Epithelial cell of esophagus (primary cell): ENCODE measurements at regions not wholly inside any gene's neighbourhood (a gene's known extent, or its start where the extent isn't known, plus 50 kb on each side); places are given as distances from the start of the nearest gene placed in this dataset.

ENCODE experiments used
- DNase-seq: peaks from one replicate; pipeline ENCODE4 v3.0.0; 2010; ENCODE audit warnings: low read depth
- H3K4me3 ChIP-seq: 2 replicates; pipeline ENCODE4 v1.5.1; 2011; ENCODE audit warnings: mild to moderate bottlenecking, low read length, control low read depth
- TF ChIP-seq, protein P1 (sequence below): IDR thresholded peaks from 2 replicates; pipeline ENCODE4 v1.5.1; 2011; ENCODE audit warnings: low read depth, mild to moderate bottlenecking, low read length, control low read depth, inconsistent platforms; ENCODE audit not compliant: insufficient read depth; ENCODE audit errors: missing control alignments

DNA sequence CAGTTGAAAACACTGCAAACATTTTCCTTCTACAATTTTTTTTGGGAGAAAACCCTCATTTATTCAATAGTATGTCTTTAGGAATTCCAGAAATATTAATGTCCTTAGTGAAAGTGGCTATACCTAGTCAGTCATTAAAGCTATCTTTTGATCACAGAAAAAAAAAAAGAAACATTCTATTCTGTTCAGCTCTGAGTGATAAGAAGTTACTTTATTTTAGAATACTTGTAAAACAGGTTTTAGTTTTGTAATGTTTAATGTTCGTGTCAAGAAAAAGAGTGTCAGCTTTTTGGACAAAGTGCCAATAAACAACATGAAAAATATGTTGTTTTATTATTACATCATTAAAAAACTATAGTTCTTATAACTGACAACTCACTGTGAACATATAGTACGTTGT lies 240.4 kb downstream of the OGFRL1 start:
- no peak overlapping the region for H3K4me3 ChIP-seq
- DNase-seq = no peak
- TF ChIP-seq, protein P1, sequence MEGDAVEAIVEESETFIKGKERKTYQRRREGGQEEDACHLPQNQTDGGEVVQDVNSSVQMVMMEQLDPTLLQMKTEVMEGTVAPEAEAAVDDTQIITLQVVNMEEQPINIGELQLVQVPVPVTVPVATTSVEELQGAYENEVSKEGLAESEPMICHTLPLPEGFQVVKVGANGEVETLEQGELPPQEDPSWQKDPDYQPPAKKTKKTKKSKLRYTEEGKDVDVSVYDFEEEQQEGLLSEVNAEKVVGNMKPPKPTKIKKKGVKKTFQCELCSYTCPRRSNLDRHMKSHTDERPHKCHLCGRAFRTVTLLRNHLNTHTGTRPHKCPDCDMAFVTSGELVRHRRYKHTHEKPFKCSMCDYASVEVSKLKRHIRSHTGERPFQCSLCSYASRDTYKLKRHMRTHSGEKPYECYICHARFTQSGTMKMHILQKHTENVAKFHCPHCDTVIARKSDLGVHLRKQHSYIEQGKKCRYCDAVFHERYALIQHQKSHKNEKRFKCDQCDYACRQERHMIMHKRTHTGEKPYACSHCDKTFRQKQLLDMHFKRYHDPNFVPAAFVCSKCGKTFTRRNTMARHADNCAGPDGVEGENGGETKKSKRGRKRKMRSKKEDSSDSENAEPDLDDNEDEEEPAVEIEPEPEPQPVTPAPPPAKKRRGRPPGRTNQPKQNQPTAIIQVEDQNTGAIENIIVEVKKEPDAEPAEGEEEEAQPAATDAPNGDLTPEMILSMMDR = no peak

DNA sequence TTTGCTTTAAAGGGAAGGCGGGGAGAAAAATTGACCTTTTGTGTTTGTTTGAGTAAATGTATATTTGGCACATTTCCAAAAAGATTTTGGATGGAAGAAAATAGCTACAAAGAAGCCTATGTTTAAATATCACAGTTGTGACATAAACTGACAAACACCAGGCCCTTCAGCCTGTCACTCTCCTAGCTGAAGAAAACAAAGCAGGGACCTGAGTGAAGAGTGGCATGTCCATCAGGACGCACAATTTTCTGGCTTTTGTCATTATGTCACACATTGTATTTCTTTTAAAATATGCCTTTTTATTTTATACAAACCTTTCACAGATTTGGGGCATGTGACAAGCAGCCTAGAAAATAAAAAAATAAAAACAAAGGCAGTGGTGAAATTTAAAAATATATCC lies 241.2 kb downstream of the OGFRL1 start:
- no peak overlapping the region for H3K4me3 ChIP-seq
- DNase-seq = no peak
- TF ChIP-seq, protein P1 = no peak

DNA sequence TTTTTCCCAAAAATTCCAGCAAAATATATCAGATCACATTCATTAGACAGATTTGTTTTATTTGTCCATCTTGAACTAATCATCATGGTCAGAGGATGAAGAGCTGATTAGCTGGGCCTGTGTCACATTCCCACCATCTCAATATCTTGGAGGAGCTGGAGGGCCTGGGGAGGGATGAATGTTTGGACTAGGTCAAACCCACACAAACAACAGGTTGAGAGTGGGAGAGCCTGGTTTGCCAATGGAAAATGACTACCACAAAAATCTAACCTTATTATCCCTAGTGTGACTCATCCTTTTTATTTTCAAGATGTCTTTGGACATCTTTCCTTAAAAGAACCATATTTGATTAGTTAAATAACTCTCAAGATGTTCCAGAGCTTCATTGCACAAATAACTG lies 242.4 kb downstream of the OGFRL1 start:
- DNase-seq = no peak
- TF ChIP-seq, protein P1 = no peak
- H3K4me3 ChIP-seq = no peak overlapping the region

DNA sequence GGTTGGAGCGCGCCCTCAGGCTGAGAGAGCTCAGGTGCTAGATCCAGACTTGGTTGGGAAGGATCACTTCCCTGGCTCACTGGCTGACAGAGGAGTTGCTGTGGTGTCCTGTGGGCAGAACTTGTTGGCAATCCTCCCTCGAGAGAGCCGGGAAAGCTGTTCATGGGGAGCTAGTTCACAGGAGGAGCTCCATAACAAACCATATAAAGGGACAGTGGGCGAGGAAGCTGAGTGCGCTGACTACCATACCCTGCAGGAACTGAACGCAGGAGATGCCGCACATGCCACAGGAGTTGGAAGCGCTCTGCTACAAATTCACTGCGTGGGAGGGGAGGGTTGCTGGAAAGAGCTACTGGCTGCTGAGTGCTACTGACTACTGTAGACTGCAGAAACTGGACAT lies 243.2 kb downstream of the OGFRL1 start:
- H3K4me3 ChIP-seq = no peak overlapping the region
- TF ChIP-seq, protein P1 = no peak
- DNase-seq = no peak

DNA sequence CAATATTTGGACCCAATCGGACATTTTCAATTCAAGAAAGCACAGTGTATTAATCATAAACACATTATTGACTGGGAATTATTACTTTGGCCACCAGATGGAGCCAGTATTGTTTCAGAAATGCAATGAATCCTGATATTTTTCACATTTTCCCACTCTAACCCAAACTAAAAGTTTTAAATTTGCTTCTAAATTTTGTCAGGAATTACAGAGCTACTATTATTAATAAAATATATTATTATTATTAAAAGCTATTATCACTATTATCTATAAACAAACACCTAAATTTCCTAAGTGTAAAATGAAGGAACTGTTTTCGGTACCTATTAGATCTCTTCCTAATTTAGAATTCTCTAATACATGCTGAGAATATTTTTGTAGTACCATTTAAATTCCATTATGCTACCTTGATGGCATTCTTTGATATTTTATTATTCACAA lies 245.3 kb downstream of the OGFRL1 start:
- DNase-seq = peak; percentile 33
- H3K4me3 ChIP-seq = no peak overlapping the region
- TF ChIP-seq, protein P1 = peak; percentile 50

GRCh38 chr6:71534921-71535320 lies 246.3 kb downstream of the OGFRL1 start:
- TF ChIP-seq, protein P1 = no peak
- no peak for DNase-seq
- no peak overlapping the region for H3K4me3 ChIP-seq

DNA sequence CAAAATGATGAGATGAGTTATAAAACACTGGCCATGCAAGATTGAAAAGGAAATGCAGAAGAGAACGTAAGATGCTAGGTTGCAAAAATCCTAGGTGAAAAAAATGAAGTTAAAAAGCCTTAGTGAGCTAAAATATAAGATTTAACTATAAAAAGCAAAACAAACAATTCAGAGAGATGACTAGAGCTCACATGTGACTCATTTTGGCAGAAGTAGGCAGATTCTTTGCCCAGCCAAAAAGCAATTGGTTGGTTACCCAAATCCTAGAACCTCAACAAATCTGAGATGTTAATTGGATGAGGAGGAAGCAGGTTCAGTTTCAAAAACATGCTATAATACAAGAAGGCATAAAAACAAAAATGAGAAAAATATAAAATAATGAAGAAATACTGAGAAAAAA lies 249.1 kb downstream of the OGFRL1 start:
- DNase-seq = peak; percentile 10
- H3K4me3 ChIP-seq = no peak overlapping the region
- TF ChIP-seq, protein P1 = no peak
